ENCODE measurements at regions not wholly inside any gene's neighbourhood (a gene's known extent, or its start where the extent isn't known, plus 50 kb on each side); places are given as distances from the start of the nearest gene placed in this dataset.

- TF ChIP-seq EZH2 (IDR thresholded peaks at IDR 0.05; ENCODE audit: low read depth) (no peak), CTCF (conservative IDR thresholded peaks at IDR 0.05) (no peak)
Observed at GRCh38 chr7:32142649-32143048, 72.4 kb upstream of the PDE1C start.
